Right lobe of liver (tissue), 6 donors: ENCODE measurements at regions not wholly inside any gene's neighbourhood (a gene's known extent, or its start where the extent isn't known, plus 50 kb on each side); places are given as distances from the start of the nearest gene placed in this dataset.

ENCODE experiments used
- ATAC-seq, 4 donors: fragments of 200-7000 bp; cut with Tn5 transposase; one replicate each; pipeline ENCODE4 v1.9.1; 2020; ENCODE audit warnings: mild to moderate bottlenecking in 4 of 4, moderate library complexity in 4 of 4
- DNase-seq, 3 donors: peaks; one replicate each; pipeline ENCODE4 v3.0.0-alpha.2; 2020
- H3K27ac ChIP-seq, 3 donors: fragments of 200-600 bp; one replicate each; pipeline ENCODE4 v1.8.0; 2022
- H3K27me3 ChIP-seq, 2 donors: fragments of 200-600 bp; one replicate each; pipeline ENCODE4 v1.8.0; 2022
- H3K36me3 ChIP-seq, 4 donors: fragments of 200-600 bp; sonication (generic) in 1 of 4; one replicate each; pipeline versions ENCODE4 v1.5.1 to v1.8.0; 2017 to 2022; ENCODE audit warnings: control low read depth in 1 of 4
- H3K4me1 ChIP-seq, 4 donors: fragments of 200-600 bp; sonication (generic) in 1 of 4; one replicate each; pipeline versions ENCODE4 v1.5.1 to v1.8.0; 2017 to 2022; ENCODE audit warnings: control low read depth in 1 of 4
- H3K4me3 ChIP-seq, 3 donors: fragments of 200-600 bp; one replicate each; pipeline ENCODE4 v1.8.0; 2022
- H3K9me3 ChIP-seq, 4 donors: fragments of 200-600 bp; sonication (generic) in 1 of 4; one replicate each; pipeline versions ENCODE4 v1.5.1 to v1.8.0; 2017 to 2022; ENCODE audit warnings: control low read depth in 1 of 4
- CTCF ChIP-seq, 4 donors: fragments of 200-600 bp in 3 of 4; fragments of 450-650 bp in 1 of 4; IDR thresholded peaks; one replicate each; pipeline versions ENCODE4 v1.5.1 to v1.8.0; 2016 to 2022; ENCODE audit warnings: antibody characterized with exemption in 4 of 4, mild to moderate bottlenecking in 2 of 4
- POLR2A ChIP-seq: fragments of 450-650 bp; IDR thresholded peaks from one replicate; pipeline ENCODE4 v1.6.1; 2017; ENCODE audit warnings: antibody characterized with exemption, mild to moderate bottlenecking
- WGBS: methylation state at CpG from one replicate; pipeline ENCODE4 v1.1.6; 2018; ENCODE audit warnings: low coverage, low lambda C conversion rate; ENCODE audit not compliant: insufficient coverage; ENCODE audit errors: missing lambda C conversion rate; 5-methylcytosine and 5-hydroxymethylcytosine counted together
- intact Hi-C, 2 donors: fragments of 100-400 bp; cut with DNase I; formaldehyde crosslinking; loops; one replicate each; pipeline versions ENCODE4 v1.11.2 to v1.14.1; 2022
- donor health status: DM: no; HTN: yes; CAD: no.
- donor health status: DM: no; HTN: no; CAD: no.
- donor health status: DM: no; HTN: no; CAD: no.
- donor health status: DM: no; HTN: yes; CAD: no.
- donor health status: DM: no; HTN: yes; CAD: no.

DNA sequence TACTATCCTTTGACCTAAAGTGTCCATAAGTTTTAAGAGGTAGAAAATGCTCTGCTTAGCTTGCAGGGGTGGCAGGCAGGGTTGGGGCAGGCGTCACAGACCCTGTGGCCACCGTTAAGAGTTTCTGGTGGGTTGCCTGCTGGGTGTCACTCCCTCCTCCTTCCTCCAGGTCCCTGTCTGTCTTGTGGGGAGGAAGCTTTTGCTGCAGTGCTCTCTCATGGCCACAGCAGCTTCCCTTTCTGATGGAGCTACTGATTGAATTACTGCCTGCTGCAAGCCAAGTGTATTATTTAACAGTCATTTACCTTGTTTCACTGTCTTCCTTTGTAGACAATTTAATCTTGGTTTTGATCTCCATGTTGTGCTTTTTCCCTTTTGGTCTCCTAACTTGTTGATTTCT is 384.6 kb downstream of the IDS start:
- Histone ChIP-seq H3K4me3 (no peak overlapping the region), H3K9me3 (no peaks in the 10 kb centered on the region), H3K36me3 (no peaks in the 10 kb centered on the region), H3K27ac (no peak overlapping the region), H3K4me1 (no peaks in the 10 kb centered on the region), H3K27me3 (no peaks in the 10 kb centered on the region)
- DNase-seq (no peak), ATAC-seq (no peak)
- TF ChIP-seq POLR2A (no peak), CTCF (IDR thresholded peaks at IDR 0.05) (no peak)
- 0% methylated on average over 2 of the region's 2 CpGs for WGBS
- intact Hi-C loops, result no loop called here

DNA sequence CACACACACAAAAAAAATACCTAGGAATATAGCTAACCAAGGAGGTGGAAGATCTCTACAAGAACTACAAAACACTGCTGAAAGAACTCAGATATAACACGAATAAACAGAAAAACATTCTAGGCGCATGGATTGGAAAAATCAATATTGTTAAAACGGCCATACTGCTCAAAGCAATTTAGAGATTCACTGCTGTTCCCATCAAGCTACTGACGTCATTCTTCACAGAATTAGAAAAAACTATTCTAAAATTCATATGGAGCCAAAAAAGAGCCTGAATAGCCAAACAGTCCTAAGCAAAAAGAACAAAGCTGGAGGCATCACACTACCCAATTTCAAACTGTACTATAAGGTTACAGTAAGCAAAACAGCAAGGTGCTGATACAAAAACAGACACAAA is 390.2 kb downstream of the IDS start:
- no peak for ATAC-seq
- DNase-seq, result no peak
- Histone ChIP-seq H3K27ac (no peak overlapping the region), H3K27me3 (no peaks in the 10 kb centered on the region), H3K9me3 (no peaks in the 10 kb centered on the region), H3K4me3 (no peak overlapping the region), H3K4me1 (no peaks in the 10 kb centered on the region), H3K36me3 (no peaks in the 10 kb centered on the region)
- TF ChIP-seq CTCF (IDR thresholded peaks at IDR 0.05), result no peak
- no peak for TF ChIP-seq POLR2A
- 32% methylated on average over 4 of the region's 4 CpGs for WGBS
- intact Hi-C loops, result no loop called here

DNA sequence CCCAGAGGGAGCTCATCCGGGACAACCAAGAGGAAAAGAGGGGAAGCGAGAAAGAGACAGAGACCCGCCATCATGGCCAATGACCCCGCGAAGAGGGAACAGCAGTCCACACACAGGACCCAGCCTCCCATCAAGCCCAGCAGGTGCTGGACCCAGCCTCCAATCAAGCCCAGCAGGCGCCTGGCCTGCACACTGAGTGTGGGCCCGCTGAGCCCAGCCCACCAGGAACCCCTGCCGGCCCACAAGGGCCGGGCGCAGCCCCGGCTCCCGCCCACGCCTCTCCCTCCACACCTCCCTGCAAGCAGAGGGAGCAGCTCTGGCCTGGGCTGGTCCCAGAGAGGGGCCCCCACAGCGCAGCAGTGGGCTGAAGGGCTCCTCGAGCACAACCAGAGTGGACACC is 391.1 kb downstream of the IDS start:
- no peaks in the 10 kb centered on the region for H3K4me1 ChIP-seq
- H3K27ac ChIP-seq, result no peak overlapping the region
- no peaks in the 10 kb centered on the region for H3K27me3 ChIP-seq
- no peaks in the 10 kb centered on the region for H3K9me3 ChIP-seq
- H3K36me3 ChIP-seq, result no peaks in the 10 kb centered on the region
- intact Hi-C loops, result no loop called here
- WGBS, result 80% methylated on average over 1 of the region's 15 CpGs
- no peak overlapping the region for H3K4me3 ChIP-seq
- no peak for TF ChIP-seq CTCF (IDR thresholded peaks at IDR 0.05)
- TF ChIP-seq POLR2A, result no peak
- no peak for DNase-seq
- peak in 1 of 4 donors; percentile 24 for ATAC-seq

- Histone ChIP-seq H3K9me3 (no peaks in the 10 kb centered on the region), H3K27ac (no peak overlapping the region), H3K4me3 (no peak overlapping the region), H3K4me1 (no peaks in the 10 kb centered on the region), H3K27me3 (no peaks in the 10 kb centered on the region), H3K36me3 (no peaks in the 10 kb centered on the region)
- ATAC-seq (no peak), DNase-seq (no peak)
- TF ChIP-seq POLR2A (no peak), CTCF (IDR thresholded peaks at IDR 0.05) (no peak)
- intact Hi-C loops, result no loop called here
These were observed 407.3 kb downstream of the IDS start for GRCh38 chrX:149097786-149098185.

DNA sequence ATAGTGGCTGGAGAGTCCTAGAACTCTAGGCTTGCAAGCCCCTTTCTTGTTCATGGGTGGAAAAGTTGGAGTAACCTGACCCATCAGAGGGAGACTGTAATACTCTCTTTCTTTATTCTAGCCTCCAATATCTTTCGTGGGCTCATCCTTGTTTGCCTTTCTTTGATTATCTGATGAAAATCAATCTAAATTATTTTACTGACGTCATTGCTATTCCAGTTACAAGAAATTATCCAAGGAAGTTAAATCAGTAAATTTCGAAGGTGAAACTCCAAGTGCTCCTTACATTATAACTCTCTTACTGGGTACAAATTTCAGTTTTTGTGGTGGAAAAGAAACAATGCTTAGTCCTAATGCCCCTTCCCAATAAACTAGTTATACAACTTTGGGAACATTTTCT is 412.9 kb downstream of the IDS start:
- H3K4me3 ChIP-seq, result no peak overlapping the region
- TF ChIP-seq POLR2A, result no peak
- no peak for TF ChIP-seq CTCF (IDR thresholded peaks at IDR 0.05)
- ATAC-seq, result no peak
- H3K36me3 ChIP-seq, result no peaks in the 10 kb centered on the region
- 33% methylated on average over 3 of the region's 3 CpGs for WGBS
- intact Hi-C loops, result no loop called here
- no peak overlapping the region for H3K27ac ChIP-seq
- no peaks in the 10 kb centered on the region for H3K9me3 ChIP-seq
- no peak for DNase-seq
- no peaks in the 10 kb centered on the region for H3K4me1 ChIP-seq
- H3K27me3 ChIP-seq, result no peaks in the 10 kb centered on the region
